Mesenchymal stem cell (in vitro differentiated cells and primary cell): ENCODE measurements at regions not wholly inside any gene's neighbourhood (a gene's known extent, or its start where the extent isn't known, plus 50 kb on each side); places are given as distances from the start of the nearest gene placed in this dataset.

Experiments
- DNase-seq: peaks from one replicate; pipeline ENCODE4 v3.0.0-alpha.2; 2013
- H2AFZ ChIP-seq: one replicate; pipeline ENCODE4 v1.6.1; 2013; ENCODE audit warnings: low read depth, mild to moderate bottlenecking, control low read depth, inconsistent platforms, low read length, moderate library complexity
- H2AK5ac ChIP-seq: 2 replicates; pipeline ENCODE4 v1.6.1; 2013; ENCODE audit warnings: low read length, moderate library complexity, mild to moderate bottlenecking, inconsistent platforms; ENCODE audit not compliant: severe bottlenecking
- H2BK120ac ChIP-seq: one replicate; pipeline ENCODE4 v1.6.1; 2013; ENCODE audit warnings: low read depth, mild to moderate bottlenecking, inconsistent platforms, low read length, moderate library complexity
- H2BK12ac ChIP-seq, 2 experiments: one replicate each; pipeline ENCODE4 v1.6.1; 2013; ENCODE audit warnings: inconsistent platforms in 2 of 2, low read length in 2 of 2, mild to moderate bottlenecking in 2 of 2, moderate library complexity in 2 of 2, control low read depth in 1 of 2
- H2BK15ac ChIP-seq: one replicate; pipeline ENCODE4 v1.6.1; 2013; ENCODE audit warnings: mild to moderate bottlenecking, low read depth, inconsistent platforms; ENCODE audit not compliant: poor library complexity, severe bottlenecking
- H2BK5ac ChIP-seq: 2 replicates; pipeline ENCODE4 v1.6.1; 2013; ENCODE audit warnings: low read depth, mild to moderate bottlenecking, low read length, control low read depth, inconsistent platforms; ENCODE audit not compliant: poor library complexity, severe bottlenecking
- H3K14ac ChIP-seq, 2 experiments: one replicate each; pipeline ENCODE4 v1.6.1; 2013; ENCODE audit warnings: inconsistent platforms in 2 of 2, low read length in 2 of 2, control low read depth in 1 of 2, mild to moderate bottlenecking in 1 of 2, moderate library complexity in 1 of 2
- H3K18ac ChIP-seq, 2 experiments: one replicate each; pipeline ENCODE4 v1.6.1; 2013; ENCODE audit warnings: inconsistent platforms in 2 of 2, low read length in 2 of 2, control low read depth in 1 of 2, low read depth in 1 of 2, mild to moderate bottlenecking in 1 of 2
- H3K23ac ChIP-seq, 2 experiments: one replicate each; pipeline ENCODE4 v1.6.1; 2013; ENCODE audit warnings: inconsistent platforms in 2 of 2, low read length in 2 of 2, mild to moderate bottlenecking in 2 of 2, moderate library complexity in 2 of 2, control low read depth in 1 of 2
- H3K27ac ChIP-seq: 2 replicates; pipeline ENCODE4 v1.5.1; 2013; ENCODE audit warnings: mild to moderate bottlenecking, moderate library complexity, low read length, control low read depth, inconsistent platforms; ENCODE audit not compliant: poor library complexity, severe bottlenecking
- H3K27me3 ChIP-seq, 2 experiments: 2 replicates each; pipeline versions ENCODE4 v1.6.1 to v1.7.0; 2013; ENCODE audit warnings: low read length in 2 of 2, mild to moderate bottlenecking in 2 of 2, moderate library complexity in 2 of 2, control low read depth in 1 of 2, inconsistent platforms in 1 of 2; ENCODE audit not compliant: control insufficient read depth in 1 of 2, insufficient read depth in 1 of 2
- H3K36me3 ChIP-seq, 2 experiments: 2 replicates each; pipeline versions ENCODE4 v1.6.1 to v1.7.0; 2013; ENCODE audit warnings: low read length in 2 of 2, control low read depth in 1 of 2, inconsistent platforms in 1 of 2, low read depth in 1 of 2, mild to moderate bottlenecking in 1 of 2; ENCODE audit not compliant: insufficient read depth in 2 of 2, control insufficient read depth in 1 of 2
- H3K4ac ChIP-seq, 2 experiments: one replicate each; pipeline ENCODE4 v1.6.1; 2013; ENCODE audit warnings: inconsistent platforms in 2 of 2, low read length in 2 of 2, mild to moderate bottlenecking in 2 of 2, moderate library complexity in 2 of 2, control low read depth in 1 of 2, low read depth in 1 of 2
- H3K4me1 ChIP-seq: 2 replicates; pipeline ENCODE4 v1.6.1; 2013; ENCODE audit warnings: low read depth, low read length, control low read depth; ENCODE audit not compliant: control insufficient read depth, insufficient read depth
- H3K4me2 ChIP-seq: 2 replicates; pipeline ENCODE4 v1.6.1; 2013; ENCODE audit warnings: low read length, mild to moderate bottlenecking, inconsistent platforms; ENCODE audit not compliant: poor library complexity, severe bottlenecking
- H3K4me3 ChIP-seq, 2 experiments: 2 replicates each; pipeline versions ENCODE4 v1.5.1 to v1.7.0; 2013; ENCODE audit warnings: low read length in 2 of 2, mild to moderate bottlenecking in 2 of 2, control low read depth in 1 of 2, low read depth in 1 of 2; ENCODE audit not compliant: insufficient read depth in 1 of 2
- H3K79me1 ChIP-seq: replicated peaks from 2 replicates; pipeline ENCODE4 v1.6.1; 2013; ENCODE audit warnings: mild to moderate bottlenecking, control low read depth, low read length, inconsistent platforms; ENCODE audit not compliant: poor library complexity, severe bottlenecking
- H3K9ac ChIP-seq: 2 replicates; pipeline ENCODE4 v1.7.0; 2013; ENCODE audit warnings: mild to moderate bottlenecking, low read length, moderate library complexity
- H3K9me3 ChIP-seq: 2 replicates; pipeline ENCODE4 v1.7.0; 2013; ENCODE audit warnings: mild to moderate bottlenecking, low read length; ENCODE audit not compliant: control insufficient read depth
- H4K8ac ChIP-seq: one replicate; pipeline ENCODE4 v1.6.1; 2013; ENCODE audit warnings: inconsistent platforms, mild to moderate bottlenecking, low read length, moderate library complexity
- H4K91ac ChIP-seq: one replicate; pipeline ENCODE4 v1.6.1; 2013; ENCODE audit warnings: mild to moderate bottlenecking, low read length, inconsistent platforms
- WGBS: methylation state at CpG from one replicate; pipeline ENCODE4 v1.1.7; 2013; ENCODE audit warnings: mixed read lengths; 5-methylcytosine and 5-hydroxymethylcytosine counted together

DNA sequence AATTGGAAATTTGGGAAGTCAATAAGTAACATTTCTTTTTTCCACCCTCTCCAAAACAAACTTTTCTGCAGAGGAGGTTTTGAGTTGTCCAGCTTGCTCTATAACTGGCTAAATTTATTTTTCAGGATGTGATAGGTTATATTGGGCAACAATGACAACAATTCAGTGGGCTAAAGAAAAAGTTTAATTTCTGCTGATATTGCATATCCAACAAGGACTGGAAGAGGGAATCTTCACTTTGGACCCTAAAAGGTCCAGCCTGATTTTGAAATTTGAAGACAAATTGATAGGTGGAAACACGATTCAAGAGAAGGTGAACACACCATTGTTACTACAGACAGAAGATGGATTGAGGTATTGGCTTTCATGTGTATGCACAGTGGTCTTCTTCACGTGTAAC, 393.1 kb downstream of the BRINP1 start:
- 0% methylated on average over 1 of the region's 2 CpGs for WGBS
- H2BK5ac ChIP-seq: no peak overlapping the region
- no peak overlapping the region for H3K23ac ChIP-seq

DNA sequence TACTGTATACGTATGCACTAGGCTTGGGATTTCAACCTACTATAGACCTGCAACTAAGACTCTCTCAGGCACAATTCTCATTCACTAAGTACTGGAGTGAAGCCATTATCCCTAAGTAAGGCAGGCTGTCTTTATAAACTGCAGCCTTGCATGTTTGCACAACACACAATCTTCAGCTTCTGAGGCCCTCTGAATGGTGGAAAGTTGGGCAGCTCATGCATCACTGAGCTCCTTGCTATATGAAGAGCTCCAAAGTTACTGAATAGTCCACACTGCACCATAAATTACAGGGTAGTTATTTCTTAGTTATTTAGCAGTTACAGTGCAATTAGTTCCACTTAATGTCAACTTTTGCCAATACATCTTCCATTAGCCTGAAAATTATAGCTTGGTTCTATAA, 384.6 kb downstream of the BRINP1 start:
- no peak overlapping the region for H2BK12ac ChIP-seq
- H2BK15ac ChIP-seq: no peak overlapping the region
- H3K79me1 ChIP-seq: no peaks in the 10 kb centered on the region
- no peak for DNase-seq
- H3K4ac ChIP-seq: no peak overlapping the region
- H2AK5ac ChIP-seq: no peak overlapping the region
- no peaks in the 10 kb centered on the region for H3K9me3 ChIP-seq
- no peak overlapping the region for H3K23ac ChIP-seq
- H3K14ac ChIP-seq: no peak overlapping the region
- H3K4me1 ChIP-seq: no peaks in the 10 kb centered on the region
- H3K4me3 ChIP-seq: no peak overlapping the region
- no peak overlapping the region for H3K4me2 ChIP-seq
- no peak overlapping the region for H2AFZ ChIP-seq
- no peak overlapping the region for H3K9ac ChIP-seq
- no peak overlapping the region for H2BK120ac ChIP-seq
- no peak overlapping the region for H2BK5ac ChIP-seq
- no peak overlapping the region for H4K8ac ChIP-seq
- no peak overlapping the region for H3K27ac ChIP-seq
- H3K27me3 ChIP-seq: no peaks in the 10 kb centered on the region
- no peak overlapping the region for H3K18ac ChIP-seq
- WGBS: 100% methylated on average over 1 of the region's 1 CpG
- no peaks in the 10 kb centered on the region for H3K36me3 ChIP-seq
- H4K91ac ChIP-seq: no peak overlapping the region

More for the DNA sequence above, 393.1 kb downstream of the BRINP1 start:
- Histone ChIP-seq H3K4ac (no peak overlapping the region), H3K4me2 (no peak overlapping the region), H2AK5ac (no peak overlapping the region), H2BK12ac (no peak overlapping the region), H3K79me1 (no peaks in the 10 kb centered on the region), H2AFZ (no peak overlapping the region), H3K9ac (no peak overlapping the region), H3K4me3 (no peak overlapping the region), H3K36me3 (no peaks in the 10 kb centered on the region), H3K27ac (no peak overlapping the region), H3K27me3 (no peaks in the 10 kb centered on the region), H3K4me1 (no peaks in the 10 kb centered on the region), H4K91ac (no peak overlapping the region), H3K14ac (no peak overlapping the region), H2BK120ac (no peak overlapping the region), H3K18ac (no peak overlapping the region), H2BK15ac (no peak overlapping the region), H4K8ac (no peak overlapping the region), H3K9me3 (no peaks in the 10 kb centered on the region)
- DNase-seq: no peak

DNA sequence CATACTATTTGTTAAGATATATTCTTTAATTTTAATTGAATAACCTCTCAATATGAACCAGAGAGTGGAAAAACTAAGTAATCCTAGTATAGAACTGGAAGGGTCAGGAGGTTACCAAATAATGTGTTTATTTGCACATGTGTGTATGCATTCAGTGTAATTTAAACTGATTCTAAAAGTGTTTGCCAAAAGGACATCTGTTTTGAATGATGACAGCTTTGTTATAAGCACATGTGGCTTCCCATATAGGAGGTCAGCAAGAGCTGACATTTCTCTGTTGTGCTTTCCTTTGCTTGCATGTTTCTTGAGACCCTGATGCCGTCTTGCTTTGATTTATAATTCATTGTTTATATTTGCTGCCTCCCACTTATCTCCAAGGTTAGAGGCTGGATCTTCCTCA, 383.4 kb downstream of the BRINP1 start:
- H3K27me3 ChIP-seq: no peaks in the 10 kb centered on the region
- H2BK120ac ChIP-seq: no peak overlapping the region
- H4K8ac ChIP-seq: no peak overlapping the region
- H2BK5ac ChIP-seq: no peak overlapping the region
- H2AK5ac ChIP-seq: no peak overlapping the region
- H3K9ac ChIP-seq: no peak overlapping the region
- no peaks in the 10 kb centered on the region for H3K4me1 ChIP-seq
- no peak overlapping the region for H3K27ac ChIP-seq
- no peak overlapping the region for H3K18ac ChIP-seq
- H2BK15ac ChIP-seq: no peak overlapping the region
- DNase-seq: no peak
- no peaks in the 10 kb centered on the region for H3K9me3 ChIP-seq
- no peak overlapping the region for H3K4me2 ChIP-seq
- WGBS: 50% methylated on average over 1 of the region's 1 CpG
- H3K23ac ChIP-seq: no peak overlapping the region
- H3K36me3 ChIP-seq: no peaks in the 10 kb centered on the region
- H3K14ac ChIP-seq: no peak overlapping the region
- no peaks in the 10 kb centered on the region for H3K79me1 ChIP-seq
- no peak overlapping the region for H4K91ac ChIP-seq
- no peak overlapping the region for H3K4ac ChIP-seq
- no peak overlapping the region for H2AFZ ChIP-seq
- H3K4me3 ChIP-seq: no peak overlapping the region
- H2BK12ac ChIP-seq: no peak overlapping the region

DNA sequence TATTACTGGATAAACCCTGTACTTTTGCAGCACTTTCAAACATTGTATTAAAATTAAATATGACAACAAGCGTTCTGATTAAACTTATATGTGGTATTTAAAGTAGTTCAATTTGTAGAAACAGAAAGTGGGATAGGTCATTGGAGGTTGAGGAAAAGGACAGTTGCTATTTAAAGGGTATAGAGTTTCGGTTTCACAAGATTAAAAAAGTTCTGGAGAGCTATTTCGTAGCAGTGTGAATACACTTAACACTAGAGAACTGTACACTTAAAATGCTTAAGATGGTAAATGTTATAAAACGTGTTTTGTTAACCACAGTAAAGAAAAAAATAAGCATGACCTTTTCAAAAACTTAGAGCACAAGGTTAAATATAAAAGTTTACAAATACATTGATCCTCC, 382.1 kb downstream of the BRINP1 start:
- no peak overlapping the region for H2BK5ac ChIP-seq
- no peak overlapping the region for H2BK120ac ChIP-seq
- no peak overlapping the region for H2BK12ac ChIP-seq
- H2AK5ac ChIP-seq: no peak overlapping the region
- H3K9ac ChIP-seq: no peak overlapping the region
- H3K27me3 ChIP-seq: no peaks in the 10 kb centered on the region
- no peak overlapping the region for H4K91ac ChIP-seq
- H2BK15ac ChIP-seq: no peak overlapping the region
- 80% methylated on average over 2 of the region's 4 CpGs for WGBS
- H3K27ac ChIP-seq: no peak overlapping the region
- H3K4me1 ChIP-seq: no peaks in the 10 kb centered on the region
- H3K79me1 ChIP-seq: no peaks in the 10 kb centered on the region
- H3K18ac ChIP-seq: no peak overlapping the region
- H3K9me3 ChIP-seq: no peaks in the 10 kb centered on the region
- H4K8ac ChIP-seq: no peak overlapping the region
- no peak overlapping the region for H2AFZ ChIP-seq
- no peak overlapping the region for H3K23ac ChIP-seq
- H3K4ac ChIP-seq: no peak overlapping the region
- no peak overlapping the region for H3K14ac ChIP-seq
- no peak for DNase-seq
- H3K36me3 ChIP-seq: no peaks in the 10 kb centered on the region
- H3K4me3 ChIP-seq: no peak overlapping the region
- no peak overlapping the region for H3K4me2 ChIP-seq
